ENCODE measurements at regions not wholly inside any gene's neighbourhood (a gene's known extent, or its start where the extent isn't known, plus 50 kb on each side); places are given as distances from the start of the nearest gene placed in this dataset.

DNA sequence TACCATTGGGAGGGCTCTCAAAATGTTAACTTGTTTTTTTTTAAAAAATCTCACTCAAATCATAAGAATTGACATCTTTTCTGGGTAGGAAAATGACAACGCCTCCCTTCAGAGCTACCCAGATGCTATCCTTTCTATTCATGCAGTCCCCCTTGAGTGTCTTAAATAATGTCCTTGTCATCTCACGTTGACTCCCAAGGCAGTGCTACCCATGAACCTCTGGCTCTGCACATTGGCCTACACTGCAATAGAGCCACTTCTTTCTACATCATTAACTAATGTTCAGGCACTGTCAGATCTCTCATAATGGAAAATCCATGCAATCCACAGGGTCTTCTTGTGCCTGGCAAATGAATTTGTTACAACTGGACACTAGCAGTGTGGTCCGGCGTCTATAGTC lies 569.8 kb upstream of the ZFHX3 start:
- no peak for TF ChIP-seq EP300 (IDR thresholded peaks at IDR 0.05)
- TF ChIP-seq, protein P1, sequence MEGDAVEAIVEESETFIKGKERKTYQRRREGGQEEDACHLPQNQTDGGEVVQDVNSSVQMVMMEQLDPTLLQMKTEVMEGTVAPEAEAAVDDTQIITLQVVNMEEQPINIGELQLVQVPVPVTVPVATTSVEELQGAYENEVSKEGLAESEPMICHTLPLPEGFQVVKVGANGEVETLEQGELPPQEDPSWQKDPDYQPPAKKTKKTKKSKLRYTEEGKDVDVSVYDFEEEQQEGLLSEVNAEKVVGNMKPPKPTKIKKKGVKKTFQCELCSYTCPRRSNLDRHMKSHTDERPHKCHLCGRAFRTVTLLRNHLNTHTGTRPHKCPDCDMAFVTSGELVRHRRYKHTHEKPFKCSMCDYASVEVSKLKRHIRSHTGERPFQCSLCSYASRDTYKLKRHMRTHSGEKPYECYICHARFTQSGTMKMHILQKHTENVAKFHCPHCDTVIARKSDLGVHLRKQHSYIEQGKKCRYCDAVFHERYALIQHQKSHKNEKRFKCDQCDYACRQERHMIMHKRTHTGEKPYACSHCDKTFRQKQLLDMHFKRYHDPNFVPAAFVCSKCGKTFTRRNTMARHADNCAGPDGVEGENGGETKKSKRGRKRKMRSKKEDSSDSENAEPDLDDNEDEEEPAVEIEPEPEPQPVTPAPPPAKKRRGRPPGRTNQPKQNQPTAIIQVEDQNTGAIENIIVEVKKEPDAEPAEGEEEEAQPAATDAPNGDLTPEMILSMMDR (IDR thresholded peaks at IDR 0.05): no peak
- TF ChIP-seq POLR2AphosphoS5 (IDR thresholded peaks at IDR 0.05): no peak

All from upper lobe of left lung (tissue), 4 donors.